Heart left ventricle (tissue), 13 donors: ENCODE measurements at regions not wholly inside any gene's neighbourhood (a gene's known extent, or its start where the extent isn't known, plus 50 kb on each side); places are given as distances from the start of the nearest gene placed in this dataset.

Source experiments
- CTCF ChIP-seq, 12 donors: fragments of 200-600 bp; sonication (generic) in 4 of 12; IDR thresholded peaks; one replicate each; pipeline versions ENCODE4 v1.5.0 to v1.8.0; 2018 to 2022; ENCODE audit warnings: antibody characterized with exemption in 12 of 12, mild to moderate bottlenecking in 5 of 12
- POLR2A ChIP-seq, 2 donors: fragments of 450-650 bp; IDR thresholded peaks; one replicate each; pipeline ENCODE4 v1.6.1; 2017; ENCODE audit warnings: antibody characterized with exemption in 2 of 2, mild to moderate bottlenecking in 2 of 2, moderate library complexity in 2 of 2
- donor health status: ischemic (EF 13 %, LVEDD 7.1; RV severe dilation, severe dysfunction).
- donor health status: DM: no; HTN: yes; CAD: no.
- donor health status: DM: no; HTN: no; CAD: no.
- donor health status: ischemic (EF 25% LVEDD 6.9; RV normal size, moderate dysfunction).
- donor health status: ischemic (EF 25% LVEDD 5.7; RV mildly dilated, moderate dysfunction).
- donor health status: ischemic (EF 35%, LVEDD 5.7; RV mildly dilated, moderate dysfunction).
- donor health status: nonischemic (EF 11% LVEDD 7.7; RV severe dilation, severe dysfunction).
- donor health status: DM: yes; HTN: yes; CAD: no.
- donor health status: PGD.
- donor health status: ischemic (EF 29% LVEDD 5.4; RV normal size, mild dysfunction).
- donor health status: nonischemic (EF 23%, LVEDD 6.1; RV moderate dilation, normal function).

DNA sequence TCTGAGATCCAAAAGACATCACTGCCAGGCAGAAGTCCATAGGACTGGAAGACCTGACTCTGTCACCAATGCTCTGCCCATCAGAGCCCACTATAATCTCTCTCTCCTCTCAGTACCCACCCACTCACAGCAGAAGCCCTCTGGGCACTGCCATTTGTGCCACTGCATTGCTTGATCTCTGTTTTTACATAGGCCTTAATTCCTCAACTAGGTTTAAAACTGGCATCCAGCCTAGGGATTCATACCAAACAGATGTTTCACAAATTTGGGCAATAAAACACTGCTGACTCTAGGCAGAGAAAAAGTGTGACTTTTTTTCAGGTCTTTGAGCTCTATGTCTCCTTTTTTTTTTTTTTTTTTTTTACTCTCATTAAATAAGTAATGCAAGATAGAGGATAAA, 91.1 kb upstream of the RANBP3L start:
- TF ChIP-seq POLR2A (IDR thresholded peaks at IDR 0.05): no peak
- no peak for TF ChIP-seq CTCF (IDR thresholded peaks at IDR 0.05)
